Erythroblast (primary cell): ENCODE measurements at regions not wholly inside any gene's neighbourhood (a gene's known extent, or its start where the extent isn't known, plus 50 kb on each side); places are given as distances from the start of the nearest gene placed in this dataset.
A peak's percentile ranks its signal among the peaks of the same experiment; 100 is the strongest.
"Not testable (repeated sequence)": the region's sequence is repeated elsewhere in the genome, so short reads cannot be mapped to it uniquely, and the experiment has no call there.

Experiments used
- DNase-seq, 2 experiments: peaks; one replicate each; lab custom pipeline; 2025; lab: John Stamatoyannopoulos, UW
- GATA1 ChIP-seq: IDR thresholded peaks from 2 replicates; pipeline ENCODE4 v1.6.1; 2011; ENCODE audit warnings: low read depth, mild to moderate bottlenecking, control low read depth, low read length, moderate library complexity
- POLR2A ChIP-seq: IDR thresholded peaks from 2 replicates; pipeline ENCODE4 v1.6.1; 2011; ENCODE audit warnings: mild to moderate bottlenecking, low read length

- TF ChIP-seq GATA1 (no peak), POLR2A (no peak)
- no peak for DNase-seq
Measured at GRCh38 chr7:67489881-67490280, 493.2 kb downstream of the TYW1 start.

DNA sequence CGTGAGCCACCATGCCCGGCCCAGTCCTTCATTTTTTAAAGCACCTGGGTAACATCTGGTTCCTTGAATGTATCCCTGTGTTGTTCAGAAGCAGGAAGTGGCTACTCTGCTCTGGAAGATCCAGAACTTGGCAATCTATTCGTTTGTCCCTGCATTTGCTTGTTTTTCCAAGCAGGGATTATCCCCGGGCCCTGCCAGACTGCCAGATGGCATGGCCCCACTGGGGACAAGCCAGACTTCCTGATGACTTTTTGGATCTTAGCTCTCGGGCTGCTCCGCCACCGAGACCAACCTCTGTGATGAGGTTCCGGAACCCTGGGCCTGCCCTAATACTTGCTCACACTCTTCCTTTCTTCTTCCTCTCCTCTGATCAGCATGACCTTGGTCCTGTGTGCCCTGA, 496.7 kb downstream of the TYW1 start:
- TF ChIP-seq POLR2A: no peak
- no peak for TF ChIP-seq GATA1
- no peak for DNase-seq

GRCh38 chr7:67496589-67496988, 500.0 kb downstream of the TYW1 start:
- no peak for DNase-seq
- TF ChIP-seq POLR2A (no peak), GATA1 (no peak)

DNA sequence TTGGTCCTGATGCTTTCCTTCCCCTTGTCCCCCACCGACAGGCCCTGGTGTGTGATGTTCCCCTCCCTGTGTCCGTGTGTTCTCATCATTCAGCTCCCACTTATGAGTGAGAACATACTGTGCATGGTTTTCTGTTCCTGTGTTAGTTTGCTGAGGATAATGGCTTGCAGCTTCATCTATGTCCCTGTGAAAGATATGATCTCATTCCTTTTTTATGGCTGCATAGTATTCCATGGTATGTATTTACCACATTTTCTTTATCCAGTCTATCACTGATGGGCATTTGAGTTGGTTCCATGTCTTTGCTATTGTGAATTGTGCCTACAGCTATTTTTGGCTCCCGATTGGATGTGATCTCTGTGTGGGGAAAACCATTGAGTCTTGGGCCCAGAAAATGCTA, 501.3 kb downstream of the TYW1 start:
- DNase-seq: not testable (repeated sequence)

DNA sequence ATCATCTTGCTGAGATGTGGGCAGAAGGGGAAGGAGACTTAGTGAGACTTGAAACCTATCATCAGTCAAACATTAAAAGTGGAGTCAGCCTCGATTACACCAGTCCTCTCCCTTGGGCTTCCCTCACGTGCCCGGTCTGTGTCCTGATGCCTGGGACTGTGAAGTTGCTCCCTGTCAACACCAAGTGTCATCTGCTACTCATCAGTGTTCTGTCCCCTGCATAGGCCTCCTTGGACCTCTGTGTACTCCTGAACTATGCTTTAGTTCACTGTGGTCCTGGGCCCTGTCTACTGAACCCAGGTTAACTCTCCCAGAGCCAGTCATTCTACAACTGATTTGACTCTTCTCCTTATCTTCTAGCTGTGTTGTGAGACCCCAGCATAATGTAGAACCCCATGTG, 506.3 kb downstream of the TYW1 start:
- no peak for DNase-seq

DNA sequence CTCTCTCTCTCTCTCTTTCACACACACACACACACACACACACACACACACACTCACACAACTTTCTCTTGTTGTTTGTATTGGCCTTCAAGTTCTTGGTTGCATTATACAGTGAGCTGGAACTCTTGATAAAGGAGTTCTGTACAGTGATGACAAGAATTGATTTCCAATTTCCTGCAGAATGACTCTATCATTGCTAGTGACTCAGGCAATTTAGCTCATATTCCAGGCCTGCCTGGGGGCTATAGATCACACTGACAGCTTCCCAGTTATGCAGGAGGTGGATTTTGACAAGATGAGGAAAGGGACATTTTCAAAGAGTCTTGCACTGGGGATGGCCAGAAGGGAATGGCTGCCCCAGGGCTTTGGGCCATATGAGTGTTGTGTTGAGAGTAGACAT, 508.8 kb downstream of the TYW1 start:
- DNase-seq: no peak
- no peak for TF ChIP-seq GATA1
- no peak for TF ChIP-seq POLR2A

More for the DNA sequence above, 506.3 kb downstream of the TYW1 start:
- TF ChIP-seq GATA1 (no peak), POLR2A (no peak)

GRCh38 chr7:67512481-67512880, 515.8 kb downstream of the TYW1 start:
- no peak for TF ChIP-seq GATA1
- TF ChIP-seq POLR2A: no peak
- DNase-seq: no peak

DNA sequence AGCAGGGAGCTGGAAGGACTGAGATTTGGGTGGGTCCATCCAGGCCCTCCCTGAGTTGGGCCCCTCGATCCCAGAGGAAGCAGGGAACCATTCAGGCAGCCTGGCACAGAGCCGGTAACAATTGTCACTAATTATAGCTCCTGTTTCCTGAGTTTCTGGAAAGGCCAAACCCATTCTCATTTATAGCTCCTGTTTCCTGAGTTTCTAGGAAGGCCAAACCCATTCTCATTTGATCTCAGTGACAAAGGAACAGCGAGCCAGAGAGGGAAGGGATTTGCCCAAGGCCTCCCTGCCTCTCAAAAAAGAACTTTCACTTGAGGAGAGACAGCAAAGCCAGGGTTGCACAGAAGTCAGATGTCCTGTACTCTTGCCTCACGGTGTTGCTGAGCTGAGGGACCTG, 521.9 kb downstream of the TYW1 start:
- no peak for DNase-seq
- TF ChIP-seq POLR2A: no peak
- no peak for TF ChIP-seq GATA1

DNA sequence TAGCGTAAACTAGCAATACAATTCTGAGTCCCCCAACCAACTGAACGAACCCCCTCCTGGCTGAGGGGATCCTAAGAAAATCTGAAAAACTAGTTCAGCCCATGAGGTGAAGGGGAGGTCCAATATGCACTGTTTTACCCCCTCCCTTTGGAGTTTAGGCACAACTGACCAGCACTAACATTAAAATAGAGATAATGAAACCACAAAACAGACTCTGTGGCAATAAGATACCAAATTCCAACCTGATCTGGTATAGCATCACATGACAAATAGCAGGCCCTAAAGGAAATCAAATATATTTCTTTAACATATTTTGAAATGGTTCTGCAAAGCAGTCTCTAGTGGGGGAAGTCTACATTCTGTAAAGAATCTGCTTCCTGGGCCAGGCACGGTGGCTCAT, 522.5 kb downstream of the TYW1 start:
- TF ChIP-seq POLR2A (no peak), GATA1 (no peak)
- peak in 1 of 2 experiments; percentile 8 for DNase-seq

- TF ChIP-seq GATA1 (no peak), POLR2A (no peak)
- DNase-seq: no peak
Measured at GRCh38 chr7:67522504-67522903, 525.9 kb downstream of the TYW1 start.

- no peak for DNase-seq
- TF ChIP-seq POLR2A (no peak), GATA1 (no peak)
Measured at GRCh38 chr7:67523713-67524112, 527.1 kb downstream of the TYW1 start.

DNA sequence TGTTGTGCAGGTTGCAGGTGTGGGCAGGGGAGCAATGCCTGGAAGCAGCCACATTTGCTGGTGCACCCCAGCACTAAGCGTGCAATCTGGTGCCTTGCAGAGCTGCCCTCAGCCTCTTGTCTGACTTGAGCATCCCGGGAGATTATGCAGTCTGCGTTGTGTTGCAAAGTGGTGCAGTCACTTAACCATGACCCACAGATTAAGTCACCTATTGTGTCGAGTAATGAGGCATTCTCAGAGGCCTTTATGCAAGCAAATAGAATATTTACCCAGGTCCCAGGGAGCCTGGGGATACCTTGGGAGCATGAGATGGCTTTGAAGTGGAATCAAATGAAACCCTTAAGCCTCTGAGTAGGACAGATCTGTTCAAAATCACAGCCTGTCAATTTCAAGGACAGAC, 529.0 kb downstream of the TYW1 start:
- TF ChIP-seq POLR2A (no peak), GATA1 (no peak)
- DNase-seq: no peak

DNA sequence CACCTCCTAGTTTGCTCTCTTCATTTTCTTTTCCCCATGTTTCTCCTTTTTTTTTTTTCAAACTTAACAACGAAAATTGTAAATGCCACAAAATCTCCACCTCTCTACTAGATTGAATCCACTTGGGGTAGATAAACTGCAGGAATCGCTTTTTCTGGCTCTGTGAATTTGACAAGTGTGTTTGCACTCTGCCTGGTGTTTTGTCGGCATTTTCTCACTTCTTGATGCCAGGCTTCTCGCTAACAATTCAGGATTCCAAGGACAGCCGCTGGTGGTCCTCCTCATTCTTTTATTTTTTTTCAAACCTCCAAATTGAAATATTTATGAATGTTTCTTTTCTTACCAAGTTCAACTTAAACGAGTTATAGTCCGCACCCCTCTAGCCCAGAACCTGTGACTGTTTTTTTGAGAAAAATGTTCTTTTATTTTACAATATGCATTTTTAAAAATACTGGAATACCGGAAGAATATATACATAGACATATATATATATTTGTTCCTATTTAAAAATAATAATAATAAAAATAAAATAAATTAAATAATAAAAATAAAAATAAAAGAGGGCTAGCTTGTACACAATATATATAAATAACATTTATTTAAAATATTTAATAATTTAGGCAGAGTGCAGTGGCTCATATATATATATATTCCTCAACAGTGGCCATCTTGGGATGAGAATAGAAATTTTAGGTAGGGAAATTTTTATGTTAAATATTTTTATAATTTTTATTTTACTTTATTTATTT, 538.8 kb downstream of the TYW1 start:
- no peak for TF ChIP-seq POLR2A
- TF ChIP-seq GATA1: no peak
- no peak for DNase-seq

DNA sequence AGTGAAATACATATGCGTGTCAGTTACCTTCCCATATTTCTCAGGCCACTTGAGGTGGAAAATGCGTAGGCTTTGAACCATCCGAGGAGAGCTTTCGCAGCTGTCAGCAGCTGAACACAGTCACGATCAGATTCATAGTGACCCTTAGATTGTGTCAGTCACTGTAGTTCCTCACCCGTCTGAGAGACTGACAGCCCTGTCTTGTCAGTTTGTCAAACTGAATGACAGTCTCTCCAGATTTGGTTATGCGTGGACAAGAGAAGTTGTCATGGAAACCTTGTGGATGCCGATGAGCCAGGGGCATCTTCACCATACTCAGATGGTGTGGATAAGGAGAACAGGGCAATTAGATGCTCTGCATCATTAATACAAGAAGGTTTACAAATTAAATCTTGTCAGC, 546.3 kb downstream of the TYW1 start:
- TF ChIP-seq POLR2A (no peak), GATA1 (no peak)
- no peak for DNase-seq
